ENCODE measurements at regions not wholly inside any gene's neighbourhood (a gene's known extent, or its start where the extent isn't known, plus 50 kb on each side); places are given as distances from the start of the nearest gene placed in this dataset.

DNA sequence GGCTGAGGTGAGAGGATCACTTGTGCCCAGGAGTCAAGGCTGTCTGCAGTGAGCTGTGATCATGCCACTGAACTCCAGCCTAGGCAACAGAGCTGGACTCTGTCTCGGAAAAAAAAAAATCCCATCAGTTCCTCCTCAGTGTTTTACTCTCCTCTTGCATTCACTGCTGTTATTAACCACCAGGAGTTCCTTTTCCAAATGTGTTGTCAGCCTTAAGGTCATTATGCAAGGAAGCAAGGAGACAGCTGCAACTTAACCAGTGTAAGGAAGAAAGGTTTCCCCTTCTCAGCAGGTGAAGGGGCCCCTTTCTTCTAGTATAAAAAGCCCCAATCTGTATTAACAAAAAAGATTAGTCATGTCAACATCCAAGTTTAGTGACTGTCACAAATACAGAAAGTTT lies 86.6 kb upstream of the LEP start:
- H3K4me3 ChIP-seq (ENCODE audit: low read depth, low read length): no peak overlapping the region
- TF ChIP-seq, protein P1, sequence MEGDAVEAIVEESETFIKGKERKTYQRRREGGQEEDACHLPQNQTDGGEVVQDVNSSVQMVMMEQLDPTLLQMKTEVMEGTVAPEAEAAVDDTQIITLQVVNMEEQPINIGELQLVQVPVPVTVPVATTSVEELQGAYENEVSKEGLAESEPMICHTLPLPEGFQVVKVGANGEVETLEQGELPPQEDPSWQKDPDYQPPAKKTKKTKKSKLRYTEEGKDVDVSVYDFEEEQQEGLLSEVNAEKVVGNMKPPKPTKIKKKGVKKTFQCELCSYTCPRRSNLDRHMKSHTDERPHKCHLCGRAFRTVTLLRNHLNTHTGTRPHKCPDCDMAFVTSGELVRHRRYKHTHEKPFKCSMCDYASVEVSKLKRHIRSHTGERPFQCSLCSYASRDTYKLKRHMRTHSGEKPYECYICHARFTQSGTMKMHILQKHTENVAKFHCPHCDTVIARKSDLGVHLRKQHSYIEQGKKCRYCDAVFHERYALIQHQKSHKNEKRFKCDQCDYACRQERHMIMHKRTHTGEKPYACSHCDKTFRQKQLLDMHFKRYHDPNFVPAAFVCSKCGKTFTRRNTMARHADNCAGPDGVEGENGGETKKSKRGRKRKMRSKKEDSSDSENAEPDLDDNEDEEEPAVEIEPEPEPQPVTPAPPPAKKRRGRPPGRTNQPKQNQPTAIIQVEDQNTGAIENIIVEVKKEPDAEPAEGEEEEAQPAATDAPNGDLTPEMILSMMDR (conservative IDR thresholded peaks at IDR 0.05; ENCODE audit: low read depth, low read length): no peak
- no peak for DNase-seq (ENCODE audit: low read depth)

DNA sequence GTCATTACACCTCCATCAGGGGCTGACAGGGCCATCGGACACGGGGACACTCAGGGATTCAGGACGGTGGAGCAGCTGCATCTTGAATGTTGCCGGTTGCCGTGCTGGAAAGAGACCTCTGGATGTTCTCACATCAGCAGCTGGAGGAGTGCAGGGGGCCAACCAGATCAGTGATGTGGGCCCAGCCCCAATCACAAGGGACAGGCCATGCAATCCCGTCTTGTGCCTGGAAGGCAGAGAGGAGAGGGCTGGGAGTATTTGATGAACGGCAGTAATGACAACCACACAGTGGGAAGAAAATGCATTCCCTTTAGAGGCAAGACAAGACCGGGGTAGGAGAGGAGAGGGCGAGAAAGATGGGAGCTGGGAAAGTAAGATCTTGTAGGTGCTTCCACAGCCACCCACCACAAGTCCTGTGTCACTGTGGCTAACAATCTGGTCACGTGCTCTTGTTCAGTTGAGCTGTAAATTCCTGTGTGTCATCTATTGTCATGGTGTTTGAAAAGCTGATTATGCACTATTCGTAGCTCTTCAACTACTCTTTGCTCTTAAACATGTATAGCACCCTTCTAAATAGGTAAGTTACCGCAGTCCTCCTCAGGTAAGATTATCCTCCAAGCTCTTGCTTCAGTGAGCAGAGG lies 85.9 kb upstream of the LEP start:
- no peak overlapping the region for H3K4me3 ChIP-seq (ENCODE audit: low read depth, low read length)
- DNase-seq (ENCODE audit: low read depth): no peak

DNA sequence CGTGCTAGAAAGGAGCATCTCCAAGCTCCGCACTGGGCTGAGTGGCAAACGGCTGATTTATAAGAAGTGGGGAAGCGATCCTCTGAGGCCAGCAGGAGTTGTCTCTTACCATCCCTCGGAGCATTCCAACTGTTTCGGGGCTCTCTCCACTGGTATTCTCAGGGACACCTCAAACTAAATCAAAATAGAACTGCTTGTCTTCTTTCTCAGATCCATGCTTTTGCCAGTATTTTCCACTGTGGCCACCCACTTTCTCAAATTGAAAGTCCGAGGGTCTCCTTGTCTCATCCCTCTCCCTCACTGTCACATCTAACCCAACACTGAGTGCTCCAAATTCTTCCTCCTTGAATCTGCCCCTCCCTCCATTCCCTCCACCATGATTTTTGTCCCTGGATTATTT lies 83.2 kb upstream of the LEP start:
- TF ChIP-seq, protein P1 (conservative IDR thresholded peaks at IDR 0.05; ENCODE audit: low read depth, low read length): no peak
- H3K4me3 ChIP-seq (ENCODE audit: low read depth, low read length): no peak overlapping the region
- DNase-seq (ENCODE audit: low read depth): no peak

More for the DNA sequence above, 85.9 kb upstream of the LEP start:
- TF ChIP-seq, protein P1 (conservative IDR thresholded peaks at IDR 0.05; ENCODE audit: low read depth, low read length): no peak

DNA sequence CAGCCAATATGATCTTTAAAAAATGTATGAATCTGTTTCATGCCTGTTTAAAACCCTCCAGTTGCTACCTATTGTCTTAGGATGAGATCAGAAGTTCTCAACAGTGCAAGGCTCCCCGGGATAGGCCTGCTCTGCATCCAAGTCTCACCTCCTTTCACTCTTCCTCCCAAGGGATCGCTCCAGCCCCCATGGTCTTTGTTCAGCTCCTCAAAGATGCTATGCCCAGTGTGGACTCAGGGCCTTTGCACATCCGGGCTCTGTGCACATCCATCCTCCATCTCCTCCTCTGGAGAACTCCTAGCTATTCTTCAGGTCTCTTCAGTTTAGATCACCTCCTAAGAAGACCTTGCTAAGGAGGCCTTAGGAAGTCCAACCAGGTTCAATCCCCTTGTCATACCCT lies 82.7 kb upstream of the LEP start:
- H3K4me3 ChIP-seq (ENCODE audit: low read depth, low read length): no peak overlapping the region
- no peak for DNase-seq (ENCODE audit: low read depth)
- TF ChIP-seq, protein P1 (conservative IDR thresholded peaks at IDR 0.05; ENCODE audit: low read depth, low read length): no peak

DNA sequence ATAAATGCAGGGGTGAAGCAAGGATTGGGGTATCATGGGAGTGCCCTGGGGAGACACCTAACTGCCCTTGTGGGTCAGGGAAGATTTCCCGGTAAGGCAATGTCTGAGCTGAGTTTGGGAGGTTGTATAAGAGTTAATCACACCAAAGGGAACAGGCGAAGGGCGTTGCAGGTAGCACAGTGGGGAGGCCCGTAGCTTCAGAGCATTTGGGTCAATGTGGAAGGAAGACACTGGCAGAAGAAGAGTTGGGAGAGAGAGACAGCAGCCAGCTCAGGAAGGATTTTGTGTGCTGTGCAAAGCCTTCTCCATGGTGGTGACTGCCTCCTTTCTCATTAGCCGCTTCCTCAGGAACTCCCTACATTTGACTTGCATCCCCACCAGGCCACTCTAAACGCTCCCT lies 80.8 kb upstream of the LEP start:
- no peak overlapping the region for H3K4me3 ChIP-seq (ENCODE audit: low read depth, low read length)
- DNase-seq (ENCODE audit: low read depth): no peak

DNA sequence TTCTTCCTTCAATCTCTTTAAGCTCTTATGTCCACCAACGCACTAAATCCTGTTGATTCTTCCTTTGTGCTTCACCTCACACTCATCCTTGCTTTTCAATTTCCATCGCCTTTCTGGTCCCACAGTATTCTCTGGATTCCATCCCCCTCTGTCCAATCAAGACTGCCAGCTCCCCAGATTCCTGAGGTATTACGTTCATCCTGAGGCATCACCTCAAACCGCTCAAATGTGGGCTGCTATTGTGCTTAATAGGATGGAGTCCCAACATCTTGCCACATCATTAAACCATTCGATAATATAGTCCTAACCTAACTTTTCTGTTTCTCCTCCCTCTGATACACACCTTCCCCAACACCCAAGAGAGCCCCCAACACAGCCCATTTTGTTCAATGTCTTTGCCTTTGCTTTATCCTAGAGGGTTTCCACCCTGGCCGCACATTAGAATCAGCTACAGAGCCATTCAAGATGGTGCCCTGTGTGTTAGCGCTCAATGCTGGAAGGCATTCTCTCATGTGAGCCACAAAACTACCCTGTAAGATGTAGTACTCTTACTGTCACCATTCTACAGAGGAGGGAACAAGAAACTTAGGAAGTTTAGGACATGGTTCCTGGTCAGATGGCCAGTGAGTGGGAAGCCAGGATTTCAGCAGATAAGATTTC lies 79.5 kb upstream of the LEP start:
- no peak for DNase-seq (ENCODE audit: low read depth)
- TF ChIP-seq, protein P1 (conservative IDR thresholded peaks at IDR 0.05; ENCODE audit: low read depth, low read length): no peak
- no peak overlapping the region for H3K4me3 ChIP-seq (ENCODE audit: low read depth, low read length)

More for the DNA sequence above, 80.8 kb upstream of the LEP start:
- TF ChIP-seq, protein P1 (conservative IDR thresholded peaks at IDR 0.05; ENCODE audit: low read depth, low read length): no peak

DNA sequence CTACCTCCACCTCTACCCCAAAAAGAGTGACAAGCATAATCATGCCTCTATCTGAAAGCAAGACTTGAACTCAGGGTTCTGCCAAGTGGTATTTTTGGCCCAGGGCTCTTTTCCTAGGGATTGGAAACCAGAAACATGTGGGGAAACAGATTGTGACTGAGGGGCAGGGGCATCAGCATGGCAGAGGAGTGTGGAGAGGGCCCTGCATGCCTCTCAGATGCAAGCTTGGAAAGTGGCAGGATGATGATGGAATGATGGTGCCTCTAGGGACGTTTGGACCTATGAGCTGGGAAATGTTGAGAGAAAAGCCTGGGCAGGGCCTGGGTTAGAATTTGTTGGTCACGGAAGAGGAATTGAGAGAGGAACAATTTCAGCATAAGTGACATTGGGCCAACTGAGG lies 78.4 kb upstream of the LEP start:
- no peak overlapping the region for H3K4me3 ChIP-seq (ENCODE audit: low read depth, low read length)
- TF ChIP-seq, protein P1 (conservative IDR thresholded peaks at IDR 0.05; ENCODE audit: low read depth, low read length): no peak
- no peak for DNase-seq (ENCODE audit: low read depth)

Measured in choroid plexus epithelial cell (primary cell).